Stimulated activated CD8-positive, alpha-beta memory T cell treated with anti-CD3 and anti-CD28 coated beads, Interleukin-2, amount 100 ng/mL, for 1 hour (primary cell): ENCODE measurements at regions not wholly inside any gene's neighbourhood (a gene's known extent, or its start where the extent isn't known, plus 50 kb on each side); places are given as distances from the start of the nearest gene placed in this dataset.

ENCODE experiments used
- DNase-seq, 2 donors: peaks; one replicate each; pipeline ENCODE4 v3.0.0-alpha.2; 2020; ENCODE audit warnings: low read depth in 2 of 2

- no peak for DNase-seq
Measured at GRCh38 chr22:27617214-27617881, 184.2 kb downstream of the MN1 start.

DNA sequence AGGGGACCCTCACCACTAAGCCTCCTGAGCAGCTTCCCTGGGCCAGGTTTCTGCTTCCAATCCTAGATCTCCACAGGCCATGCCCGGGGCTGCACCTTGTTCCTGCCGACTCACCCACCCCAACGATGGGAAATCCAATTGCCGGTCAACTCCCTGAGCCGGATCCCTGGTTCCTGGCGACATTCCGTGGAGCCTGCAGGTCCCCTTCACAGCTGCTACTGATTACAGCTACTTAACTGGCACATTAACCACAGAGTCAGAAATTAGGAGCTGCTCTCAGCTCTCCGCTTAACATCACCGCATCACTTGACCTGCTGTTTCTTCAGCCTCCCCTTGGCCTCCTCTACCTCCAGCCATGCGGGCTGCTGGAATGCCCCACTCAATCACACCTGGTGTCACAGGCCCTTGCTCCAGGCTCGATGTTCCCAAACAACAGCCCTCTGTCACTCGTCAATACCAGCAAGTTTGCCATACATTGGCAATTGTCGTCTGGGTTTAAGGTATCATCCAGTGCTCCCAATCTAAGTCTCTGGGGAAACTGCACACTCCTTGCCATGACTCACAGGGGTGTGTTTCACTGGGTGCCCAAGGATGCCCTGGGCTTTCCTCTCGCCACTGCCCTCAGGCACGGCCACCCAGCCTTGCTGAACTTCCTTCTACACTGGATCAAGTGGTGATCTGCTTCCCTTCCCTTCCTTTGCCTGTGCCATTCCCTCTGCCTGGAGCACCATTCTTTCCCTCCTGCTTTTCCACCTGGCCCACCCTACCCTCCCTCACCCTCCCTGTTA lies 181.0 kb downstream of the MN1 start:
- DNase-seq: no peak

- no peak for DNase-seq
Measured at GRCh38 chr22:27621486-27622070, 180.0 kb downstream of the MN1 start.

DNA sequence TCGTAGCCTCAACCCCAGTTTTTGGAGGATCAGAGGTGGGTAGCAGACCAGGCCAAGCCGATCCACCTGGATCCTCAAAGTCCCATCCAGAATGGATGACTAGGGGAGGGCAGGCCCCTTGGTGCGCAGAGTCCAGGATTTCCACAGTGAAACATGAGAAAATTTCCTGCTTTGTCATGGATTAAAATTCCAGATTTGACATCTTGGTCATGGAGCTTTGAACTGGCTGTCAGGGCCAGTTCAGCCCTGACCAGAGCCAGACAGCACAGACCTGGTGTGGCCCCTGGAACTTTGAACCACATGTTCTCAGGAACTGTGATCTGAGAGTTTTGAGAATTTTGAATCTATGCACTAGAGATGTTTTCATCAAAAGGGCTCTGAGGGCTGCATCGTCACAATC lies 177.5 kb downstream of the MN1 start:
- DNase-seq: no peak

GRCh38 chr22:27624705-27625104 lies 176.9 kb downstream of the MN1 start:
- DNase-seq: no peak

- DNase-seq: no peak
Measured at GRCh38 chr22:27625769-27626674, 175.5 kb downstream of the MN1 start.

GRCh38 chr22:27626675-27627443 lies 174.7 kb downstream of the MN1 start:
- DNase-seq: no peak

DNA sequence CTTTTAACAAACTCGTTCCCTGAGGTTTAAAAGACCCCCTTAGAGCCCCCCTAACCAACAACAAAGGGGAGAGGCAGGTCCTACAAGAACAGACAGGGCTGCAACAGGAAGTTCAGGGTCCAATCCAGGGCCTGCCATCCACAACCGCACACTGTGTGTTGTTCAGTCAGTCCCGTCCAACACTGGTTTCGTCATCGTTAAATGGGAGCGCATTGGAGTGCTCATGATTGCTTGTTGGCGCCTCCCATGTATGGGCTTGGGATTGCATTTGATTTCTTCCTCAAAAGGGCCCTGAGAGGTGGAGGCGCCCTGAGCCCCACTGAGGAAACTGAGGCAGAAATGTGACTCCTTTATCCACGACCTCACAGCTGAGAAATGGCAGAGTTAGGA lies 174.1 kb downstream of the MN1 start:
- no peak for DNase-seq

GRCh38 chr22:27627901-27628300 lies 173.7 kb downstream of the MN1 start:
- DNase-seq: no peak

DNA sequence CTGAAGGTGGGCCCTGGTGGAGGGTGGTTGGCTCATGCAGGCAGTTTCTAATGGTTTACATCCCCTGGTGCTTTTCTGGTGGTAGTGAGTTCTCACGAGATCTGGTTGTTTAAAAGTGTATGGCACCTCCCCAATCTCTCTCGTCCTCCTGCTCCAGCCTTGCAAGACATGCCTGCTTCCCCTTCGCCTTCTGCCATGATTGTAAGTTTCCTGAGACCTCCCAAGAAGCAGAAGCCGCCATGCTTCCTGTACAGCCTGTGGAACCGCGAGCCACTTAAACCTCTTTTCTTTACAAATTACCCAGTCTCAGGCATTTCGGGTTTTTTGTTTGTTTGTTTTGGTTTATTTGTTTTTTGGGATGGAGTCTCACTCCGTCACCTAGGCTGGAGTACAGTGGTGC lies 173.2 kb downstream of the MN1 start:
- DNase-seq: no peak

- no peak for DNase-seq
Measured at GRCh38 chr22:27628891-27629631, 172.5 kb downstream of the MN1 start.

- DNase-seq: no peak
Measured at GRCh38 chr22:27629908-27630673, 171.5 kb downstream of the MN1 start.

GRCh38 chr22:27630754-27631153 lies 170.8 kb downstream of the MN1 start:
- no peak for DNase-seq

GRCh38 chr22:27631641-27632040 lies 169.9 kb downstream of the MN1 start:
- no peak for DNase-seq

DNA sequence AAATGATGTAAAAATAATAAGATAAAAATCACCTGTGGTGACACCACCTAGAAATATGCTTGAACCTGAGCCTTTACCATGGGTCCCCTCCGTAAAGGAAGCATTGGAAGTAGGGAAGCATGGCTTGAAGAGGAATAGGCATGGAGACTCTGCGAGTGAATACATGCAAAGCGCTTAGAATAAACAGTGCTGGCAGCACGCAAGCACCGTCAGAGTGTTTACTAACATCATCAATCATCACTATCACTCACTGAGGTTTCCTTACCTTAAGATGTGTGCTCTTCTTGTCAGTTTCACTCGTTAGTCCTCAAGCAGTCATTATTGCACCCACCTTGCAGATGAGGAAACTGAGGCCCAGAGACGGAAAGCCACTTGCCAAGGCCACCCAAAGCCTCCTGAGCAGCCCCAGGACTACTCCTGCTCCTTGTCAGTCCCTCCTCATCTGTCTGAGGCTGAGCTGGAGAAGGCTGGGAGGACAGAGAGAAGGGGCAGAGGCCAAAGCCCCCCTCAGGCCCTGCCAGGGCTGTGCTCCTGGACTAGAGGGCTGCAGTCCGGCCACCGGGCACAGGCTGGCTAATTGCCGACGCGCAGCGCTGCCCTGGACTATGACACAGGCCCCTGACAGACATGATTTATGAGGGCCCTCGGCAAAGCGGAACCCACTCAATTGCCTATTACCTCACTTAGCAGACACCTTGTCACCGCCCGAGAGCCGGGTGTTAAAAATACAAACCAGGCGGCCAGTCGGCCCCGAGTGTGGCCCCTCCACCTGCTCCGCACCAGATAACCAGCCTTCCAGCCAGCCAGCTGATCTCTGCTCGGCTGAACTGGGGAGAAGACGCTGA lies 168.9 kb downstream of the MN1 start:
- DNase-seq: no peak

DNA sequence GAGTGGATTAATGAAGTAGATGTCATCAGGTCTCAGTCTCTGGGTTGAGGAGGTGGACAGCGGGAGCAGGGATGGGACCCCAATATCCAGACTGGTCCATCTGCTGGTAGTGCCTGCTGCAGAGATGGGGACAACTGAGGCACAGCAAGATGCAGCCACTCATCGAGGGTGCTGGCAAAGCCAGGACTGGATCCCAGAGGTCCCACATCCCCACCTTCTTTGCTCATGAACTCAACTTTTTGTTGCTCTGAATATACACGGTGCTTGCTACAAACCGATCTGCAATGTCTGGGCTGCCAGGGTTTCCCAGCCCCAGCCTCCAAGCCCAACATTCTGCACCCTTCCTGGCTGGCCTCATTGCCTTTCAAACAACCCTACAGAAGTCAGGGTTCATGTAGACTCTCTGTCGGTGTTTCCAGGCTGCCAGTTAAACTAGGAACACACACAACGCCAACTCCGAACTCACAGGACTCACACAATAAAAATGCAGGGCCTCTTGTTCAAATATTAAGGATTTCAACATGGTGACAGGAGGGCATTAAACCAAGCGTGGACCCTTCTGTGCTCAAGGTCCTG lies 168.2 kb downstream of the MN1 start:
- DNase-seq: no peak

DNA sequence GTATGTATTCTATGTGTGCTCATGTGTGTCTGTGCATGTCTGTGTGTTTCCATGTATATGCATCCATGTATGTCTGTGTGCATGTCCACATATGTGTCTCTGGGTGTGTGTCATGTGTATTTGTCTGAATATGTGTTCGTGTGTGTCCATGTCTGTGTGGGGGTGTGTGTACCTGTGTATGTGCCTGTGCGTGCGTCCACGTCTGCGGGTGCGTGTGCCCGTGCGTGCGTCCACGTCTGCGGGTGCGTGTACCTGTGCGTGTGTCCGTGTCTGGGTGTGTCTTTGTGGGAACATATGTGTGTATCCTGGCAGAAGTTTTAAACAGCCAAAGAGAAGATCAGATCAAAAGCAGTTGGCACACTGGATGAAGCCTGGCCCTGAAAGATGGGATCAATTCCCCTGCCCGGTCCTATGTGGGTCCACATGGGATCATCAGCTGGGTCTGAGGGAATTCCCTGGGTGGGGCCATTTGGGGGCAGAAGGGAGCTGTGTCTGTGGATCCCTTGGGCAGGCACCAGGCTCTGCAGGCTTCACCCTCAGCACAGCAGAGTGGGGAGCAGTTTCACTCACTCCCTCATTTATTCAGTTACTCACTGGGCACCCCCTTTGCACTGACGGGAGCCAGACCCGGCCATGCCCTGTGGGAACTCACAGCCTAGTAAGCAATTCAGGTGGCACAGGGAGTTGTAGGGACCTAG lies 167.4 kb downstream of the MN1 start:
- no peak for DNase-seq

DNA sequence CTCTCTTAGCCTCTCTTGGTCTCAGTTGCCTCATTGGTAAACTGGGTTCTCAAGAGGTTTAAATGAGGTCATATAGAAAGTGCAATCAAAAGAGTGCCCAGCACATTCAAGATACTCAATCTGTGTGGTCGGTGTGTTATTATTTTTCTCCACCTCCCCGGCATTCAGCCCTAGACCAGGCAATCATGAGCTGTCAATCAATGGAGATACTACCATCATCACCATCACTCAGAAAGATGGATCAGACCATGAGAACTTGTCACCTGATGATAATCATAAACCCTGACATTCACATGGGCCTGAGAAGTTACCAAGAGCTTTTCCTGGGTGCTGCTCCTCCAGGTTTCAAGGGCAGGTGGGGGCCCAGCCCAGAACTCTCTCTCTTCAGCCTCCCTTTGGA lies 166.1 kb downstream of the MN1 start:
- DNase-seq: no peak
